HEK293T (cell line): ENCODE measurements at regions not wholly inside any gene's neighbourhood (a gene's known extent, or its start where the extent isn't known, plus 50 kb on each side); places are given as distances from the start of the nearest gene placed in this dataset.

ENCODE experiments used
- CTCF ChIA-PET: fragments of 350-600 bp; formaldehyde crosslinking; extraction: SDS; loops from one replicate; lab custom pipeline; 2021; ENCODE audit warnings: antibody characterized with exemption, inconsistent platforms; lab: Yijun Ruan, JAX
- POLR2A ChIA-PET: fragments of 350-600 bp; formaldehyde crosslinking; extraction: SDS; loops from one replicate; lab custom pipeline; 2020; ENCODE audit warnings: antibody characterized with exemption, inconsistent platforms; lab: Yijun Ruan, JAX
- DNase-seq: peaks from one replicate; pipeline ENCODE4 v3.0.0; 2012; ENCODE audit warnings: mixed read lengths; ENCODE audit errors: extremely low spot score
- ARNT ChIP-seq: fragments of 450-650 bp; IDR thresholded peaks from 2 replicates; pipeline ENCODE4 v1.6.1; 2017; ENCODE audit warnings: mild to moderate bottlenecking
- BHLHE40 ChIP-seq: fragments of 450-650 bp; IDR thresholded peaks from 2 replicates; pipeline ENCODE4 v1.6.1; 2016; ENCODE audit warnings: mild to moderate bottlenecking, moderate library complexity, borderline replicate concordance
- CTBP1 ChIP-seq: fragments of 450-650 bp; IDR thresholded peaks from 2 replicates; pipeline ENCODE4 v1.6.1; 2016; ENCODE audit warnings: borderline replicate concordance
- ELF4 ChIP-seq: fragments of 450-650 bp; IDR thresholded peaks from 2 replicates; pipeline ENCODE4 v1.6.1; 2017; ENCODE audit warnings: antibody characterized with exemption
- FOXA1 ChIP-seq: fragments of 450-650 bp; IDR thresholded peaks from 2 replicates; pipeline ENCODE4 v1.6.1; 2016; ENCODE audit warnings: mild to moderate bottlenecking
- FOXK2 ChIP-seq: fragments of 450-650 bp; IDR thresholded peaks from 2 replicates; pipeline ENCODE4 v1.6.1; 2016; ENCODE audit warnings: mild to moderate bottlenecking
- FOXM1 ChIP-seq: fragments of 450-650 bp; IDR thresholded peaks from 2 replicates; pipeline ENCODE4 v1.6.1; 2017; ENCODE audit warnings: mild to moderate bottlenecking, borderline replicate concordance
- HDGF ChIP-seq: fragments of 450-650 bp; IDR thresholded peaks from 2 replicates; pipeline ENCODE4 v1.6.1; 2017; ENCODE audit warnings: antibody characterized with exemption, borderline replicate concordance
- L3MBTL2 ChIP-seq: fragments of 450-650 bp; conservative IDR thresholded peaks from 2 replicates; pipeline ENCODE4 v1.6.1; 2016; ENCODE audit warnings: mild to moderate bottlenecking
- LEF1 ChIP-seq: fragments of 450-650 bp; IDR thresholded peaks from 2 replicates; pipeline ENCODE4 v1.6.1; 2017; ENCODE audit warnings: mild to moderate bottlenecking, borderline replicate concordance
- NFRKB ChIP-seq: fragments of 450-650 bp; IDR thresholded peaks from 2 replicates; pipeline ENCODE4 v1.6.1; 2016; ENCODE audit warnings: mild to moderate bottlenecking, moderate library complexity
- SP1 ChIP-seq: fragments of 450-650 bp; IDR thresholded peaks from 2 replicates; pipeline ENCODE4 v1.6.1; 2017
- SUZ12 ChIP-seq: fragments of 450-650 bp; IDR thresholded peaks from 2 replicates; pipeline ENCODE4 v1.6.1; 2016; ENCODE audit warnings: mild to moderate bottlenecking
- TARDBP ChIP-seq: fragments of 450-650 bp; IDR thresholded peaks from 2 replicates; pipeline ENCODE4 v1.6.1; 2016
- ZNF384 ChIP-seq: fragments of 450-650 bp; IDR thresholded peaks from 2 replicates; pipeline ENCODE4 v1.6.1; 2016
- TF ChIP-seq, protein P1 (sequence below): fragments of 450-650 bp; IDR thresholded peaks from 2 replicates; pipeline ENCODE4 v1.6.1; 2016

DNA sequence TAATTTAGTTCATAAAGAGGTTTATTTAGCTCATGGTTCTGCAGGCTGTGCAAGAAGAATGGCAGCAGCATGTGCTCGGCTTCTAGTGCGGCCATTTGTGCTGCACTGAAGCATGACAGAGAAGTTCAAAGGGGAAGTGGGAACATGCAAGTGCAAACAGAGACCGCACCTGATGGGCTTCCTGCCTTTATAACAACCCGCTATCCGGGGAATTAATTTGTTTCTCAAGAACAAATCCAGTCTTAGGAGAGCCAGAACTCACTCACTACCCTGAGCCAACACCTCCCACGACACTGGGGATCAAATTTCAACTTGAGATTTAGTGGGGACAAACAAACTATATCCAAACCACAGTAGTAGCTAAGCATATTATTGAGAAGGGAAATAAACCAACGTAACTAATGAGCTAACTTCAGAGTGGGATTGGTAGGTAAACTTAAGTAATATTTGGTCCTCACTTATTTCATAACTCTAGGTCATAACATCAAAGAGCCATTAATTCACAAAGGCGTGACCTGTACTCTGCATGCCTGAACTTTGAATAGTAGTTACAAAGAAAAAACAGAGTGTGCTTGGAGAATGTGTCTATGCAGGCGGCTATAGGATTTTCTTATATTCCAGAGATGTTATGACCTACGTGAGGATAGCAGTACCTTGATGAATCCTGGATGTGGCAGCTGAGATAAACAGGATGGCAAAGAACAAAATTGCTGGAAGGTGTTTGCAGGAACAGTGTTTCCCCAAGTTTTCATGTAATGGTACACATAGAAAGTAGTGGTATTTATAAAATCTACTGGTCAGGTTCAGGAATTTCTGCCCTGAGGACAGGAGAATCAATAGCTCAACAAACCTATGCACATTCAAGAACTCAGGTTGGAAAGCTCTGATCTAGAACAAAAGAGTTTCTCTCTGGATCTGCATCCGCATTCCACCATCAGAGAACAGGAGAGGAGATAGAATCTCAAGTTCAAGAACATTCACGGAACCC, 845.9 kb upstream of the ID2 start:
- CTCF ChIA-PET: no interaction called here
- no peak for DNase-seq
- POLR2A ChIA-PET: no interaction called here
- TF ChIP-seq SUZ12 (no peak), FOXK2 (no peak), L3MBTL2 (no peak), HDGF (no peak), ELF4 (no peak), TARDBP (no peak), LEF1 (no peak), BHLHE40 (no peak), ARNT (no peak), FOXM1 (no peak), FOXA1 (no peak), ZNF384 (no peak), SP1 (no peak), CTBP1 (no peak), NFRKB (no peak)
- TF ChIP-seq, protein P1, sequence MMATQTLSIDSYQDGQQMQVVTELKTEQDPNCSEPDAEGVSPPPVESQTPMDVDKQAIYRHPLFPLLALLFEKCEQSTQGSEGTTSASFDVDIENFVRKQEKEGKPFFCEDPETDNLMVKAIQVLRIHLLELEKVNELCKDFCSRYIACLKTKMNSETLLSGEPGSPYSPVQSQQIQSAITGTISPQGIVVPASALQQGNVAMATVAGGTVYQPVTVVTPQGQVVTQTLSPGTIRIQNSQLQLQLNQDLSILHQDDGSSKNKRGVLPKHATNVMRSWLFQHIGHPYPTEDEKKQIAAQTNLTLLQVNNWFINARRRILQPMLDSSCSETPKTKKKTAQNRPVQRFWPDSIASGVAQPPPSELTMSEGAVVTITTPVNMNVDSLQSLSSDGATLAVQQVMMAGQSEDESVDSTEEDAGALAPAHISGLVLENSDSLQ: no peak

DNA sequence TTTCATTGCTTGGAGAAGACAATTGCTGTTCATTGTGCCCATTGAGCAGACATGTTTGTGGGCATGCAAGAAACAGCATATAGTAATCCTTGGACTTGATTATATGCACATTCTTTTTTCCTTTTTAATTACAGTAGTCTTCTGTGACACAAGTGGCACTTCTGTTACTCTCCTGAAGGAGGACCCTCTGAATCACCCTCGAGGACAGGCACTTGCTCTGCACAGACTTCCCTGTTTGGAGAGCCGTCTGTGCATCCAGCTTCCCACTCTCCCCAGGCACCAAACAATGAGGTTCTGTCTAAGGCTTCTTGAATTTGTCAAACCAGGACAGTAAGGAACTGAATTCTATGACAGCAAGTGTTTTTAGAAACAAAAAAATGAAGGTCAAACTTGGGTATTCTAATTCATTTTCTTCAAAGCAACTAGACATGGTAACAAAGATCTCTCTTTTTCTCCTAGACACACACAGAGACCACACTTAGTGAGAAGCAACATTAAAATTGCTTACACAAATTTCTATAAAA, 844.6 kb upstream of the ID2 start:
- CTCF ChIA-PET: no interaction called here
- no peak for DNase-seq
- TF ChIP-seq ZNF384 (no peak), FOXM1 (no peak), TARDBP (no peak)
- POLR2A ChIA-PET: no interaction called here

DNA sequence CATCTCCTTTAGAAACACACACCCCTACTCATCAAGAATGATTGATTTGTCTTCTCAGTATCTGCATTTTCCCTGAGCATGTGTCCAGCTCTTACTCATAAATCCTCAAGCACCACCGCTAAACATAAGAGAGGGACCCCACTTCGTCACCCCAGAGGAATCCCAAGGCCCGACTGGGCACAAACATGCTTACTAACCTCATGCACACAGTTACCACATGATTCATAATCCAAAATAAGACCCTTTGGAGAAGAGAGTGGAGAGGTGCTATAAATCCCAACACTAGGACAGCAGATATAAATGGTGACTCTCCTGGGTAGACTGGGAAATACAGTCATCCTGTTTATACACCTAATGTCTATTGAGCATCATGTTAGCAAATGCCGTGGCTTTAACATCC, 843.2 kb upstream of the ID2 start:
- TF ChIP-seq LEF1 (no peak), FOXK2 (no peak), NFRKB (no peak), ARNT (no peak)
- DNase-seq: no peak
- POLR2A ChIA-PET: no interaction called here
- CTCF ChIA-PET: no interaction called here

DNA sequence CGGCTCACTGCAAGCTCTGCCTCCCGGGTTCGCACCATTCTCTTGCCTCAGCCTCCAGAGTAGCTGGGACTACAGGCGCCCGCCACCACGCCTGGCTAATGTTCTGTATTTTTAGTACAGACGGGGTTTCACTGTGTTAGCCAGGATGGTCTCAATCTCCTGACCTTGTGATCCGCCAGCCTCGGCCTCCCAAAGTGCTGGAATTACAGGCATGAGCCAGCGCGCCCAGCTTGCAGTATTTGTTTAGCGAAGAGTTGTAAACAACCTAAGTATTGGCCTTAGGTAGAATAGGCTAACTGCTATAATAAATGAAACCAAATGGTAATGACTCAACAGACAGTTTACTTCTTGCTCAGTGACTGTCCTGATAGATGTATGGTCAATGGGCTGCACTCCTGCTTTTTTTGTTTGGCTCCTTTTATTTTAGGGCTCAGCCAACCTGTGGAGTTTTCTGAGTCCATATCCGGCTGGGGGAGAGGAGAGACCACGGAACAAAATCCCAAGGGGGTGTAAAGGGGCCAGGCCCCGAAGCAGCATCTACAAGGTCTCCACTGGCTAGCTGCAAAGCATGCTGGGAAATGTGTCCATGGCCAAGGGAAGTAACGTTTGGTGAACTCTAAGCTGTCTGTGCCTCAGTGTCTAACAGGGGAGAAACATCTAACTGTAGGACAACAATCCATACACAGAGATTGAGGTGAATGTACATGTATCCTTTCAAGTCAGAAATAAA, 841.0 kb upstream of the ID2 start:
- TF ChIP-seq ELF4 (no peak), LEF1 (no peak), TARDBP (no peak), SP1 (no peak), FOXM1 (no peak), CTBP1 (no peak), FOXA1 (no peak)
- DNase-seq: no peak
- POLR2A ChIA-PET: no interaction called here
- CTCF ChIA-PET: no interaction called here

DNA sequence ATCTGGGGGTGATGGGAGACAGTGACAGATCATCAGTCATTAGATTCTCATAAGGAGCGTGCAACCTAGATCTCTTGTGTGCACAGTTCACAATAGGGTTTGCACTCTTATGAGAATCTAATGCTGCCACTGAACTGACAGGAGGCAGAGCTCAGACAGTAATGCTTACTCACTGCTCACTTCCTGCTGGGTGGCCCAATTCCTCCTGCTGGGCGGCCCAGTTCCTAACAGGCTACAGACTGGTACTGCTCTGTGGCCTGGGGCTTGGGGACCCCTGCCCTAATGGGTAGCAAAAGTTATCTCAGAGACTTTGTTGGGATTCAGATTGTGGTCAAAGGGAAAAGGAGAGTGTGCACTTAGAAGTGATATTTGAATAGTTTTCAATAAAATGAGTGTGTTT, 840.1 kb upstream of the ID2 start:
- POLR2A ChIA-PET: no interaction called here
- CTCF ChIA-PET: no interaction called here
- no peak for DNase-seq
- TF ChIP-seq TARDBP (no peak), FOXA1 (no peak), HDGF (no peak), BHLHE40 (no peak), ELF4 (no peak), L3MBTL2 (no peak), ARNT (no peak), LEF1 (no peak), SP1 (no peak), NFRKB (no peak), FOXK2 (no peak), ZNF384 (no peak), FOXM1 (no peak), CTBP1 (no peak), SUZ12 (no peak)
- TF ChIP-seq, protein P1: no peak

DNA sequence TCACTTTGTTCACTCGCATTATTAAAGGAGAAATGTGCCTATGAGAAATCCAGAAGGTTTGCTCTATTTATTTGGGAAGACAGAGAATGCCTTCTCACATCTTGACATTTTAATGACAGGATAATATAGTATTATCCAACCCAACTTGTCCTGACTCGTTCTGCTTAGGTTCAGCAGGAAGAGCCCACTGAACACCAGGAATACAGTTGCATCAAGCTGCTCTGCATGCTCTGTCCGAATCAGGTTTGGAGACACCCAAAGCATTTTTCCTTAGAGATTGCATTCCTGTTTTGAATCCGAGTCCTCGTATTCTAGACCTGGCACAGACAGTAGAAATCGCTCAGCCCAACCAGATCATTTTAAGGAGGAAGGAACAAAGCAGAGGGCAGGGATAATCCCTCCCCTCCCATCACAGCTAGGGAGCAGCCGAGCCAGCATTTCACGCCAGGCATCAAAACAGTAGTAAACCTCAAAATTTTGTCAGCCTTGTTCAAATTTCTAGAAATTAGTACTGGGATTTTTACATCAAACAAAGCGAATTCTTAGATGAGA, 837.4 kb upstream of the ID2 start:
- TF ChIP-seq FOXM1: no peak
- ChIA-PET CTCF (no interaction called here), POLR2A (no interaction called here)
- no peak for DNase-seq

DNA sequence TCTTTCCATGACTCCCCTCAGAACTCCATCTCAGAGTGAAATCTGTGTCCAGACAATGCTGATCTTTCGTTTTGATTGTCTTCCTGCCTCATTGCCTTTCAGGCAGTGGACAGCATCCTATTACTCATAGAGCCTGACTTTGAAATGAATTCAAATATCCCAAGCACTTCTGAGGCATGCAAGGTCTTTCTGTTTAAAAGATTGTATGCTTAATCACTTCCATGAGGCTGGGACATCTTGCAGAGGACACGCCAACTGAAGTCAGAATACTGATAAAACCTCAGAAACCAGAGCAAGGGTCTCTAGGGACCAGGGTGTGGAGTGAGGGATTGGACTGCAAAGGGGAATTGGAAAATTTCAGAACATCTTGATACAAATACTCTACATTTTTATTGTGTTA, 836.5 kb upstream of the ID2 start:
- POLR2A ChIA-PET: no interaction called here

More for the DNA sequence above, 836.5 kb upstream of the ID2 start:
- CTCF ChIA-PET: no interaction called here
- TF ChIP-seq LEF1: no peak
- no peak for TF ChIP-seq FOXK2
- no peak for TF ChIP-seq SUZ12
- no peak for DNase-seq
